HG03565 (cell line): ENCODE measurements at regions not wholly inside any gene's neighbourhood (a gene's known extent, or its start where the extent isn't known, plus 50 kb on each side); places are given as distances from the start of the nearest gene placed in this dataset.

Experiments
- ATAC-seq: cut with Tn5 transposase; IDR thresholded peaks from one replicate; pipeline ENCODE4 v1.9.1; 2021; ENCODE audit warnings: mild to moderate bottlenecking, moderate library complexity; ENCODE audit not compliant: unreplicated experiment

DNA sequence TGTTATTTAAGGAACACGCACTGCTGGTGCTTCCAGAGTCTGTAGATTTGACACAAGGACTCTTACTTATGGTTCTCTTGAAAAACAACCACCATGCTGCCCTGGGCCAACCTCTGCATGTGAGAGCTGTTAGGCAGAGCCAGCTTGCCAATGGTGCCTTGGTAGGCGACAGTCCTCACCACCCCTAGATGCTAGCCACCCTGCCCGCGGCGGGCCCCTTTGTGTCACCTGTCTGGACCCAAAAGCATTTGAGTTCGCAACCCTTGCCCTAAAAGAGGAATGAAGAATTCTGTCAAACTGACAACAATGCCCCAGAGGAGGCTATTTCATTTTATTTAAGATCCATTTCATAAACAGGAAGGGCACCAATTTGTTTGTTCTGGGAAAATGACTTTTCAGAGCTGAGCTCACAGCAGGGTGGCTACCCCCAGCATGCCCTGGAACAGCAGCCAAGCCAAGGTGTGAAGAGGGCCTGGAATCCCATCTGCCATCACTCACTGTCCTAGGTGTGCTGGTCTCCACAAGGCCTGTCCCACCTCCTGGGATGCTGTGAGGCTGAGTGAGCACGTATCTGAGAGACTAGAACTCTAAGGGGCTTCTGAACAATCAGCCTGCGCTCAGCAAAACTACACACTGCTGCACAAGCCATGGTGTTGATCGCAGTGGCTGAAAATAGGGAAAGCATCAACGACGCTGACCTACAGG, 63.8 kb upstream of the FZD10 start:
- ATAC-seq: no peak

DNA sequence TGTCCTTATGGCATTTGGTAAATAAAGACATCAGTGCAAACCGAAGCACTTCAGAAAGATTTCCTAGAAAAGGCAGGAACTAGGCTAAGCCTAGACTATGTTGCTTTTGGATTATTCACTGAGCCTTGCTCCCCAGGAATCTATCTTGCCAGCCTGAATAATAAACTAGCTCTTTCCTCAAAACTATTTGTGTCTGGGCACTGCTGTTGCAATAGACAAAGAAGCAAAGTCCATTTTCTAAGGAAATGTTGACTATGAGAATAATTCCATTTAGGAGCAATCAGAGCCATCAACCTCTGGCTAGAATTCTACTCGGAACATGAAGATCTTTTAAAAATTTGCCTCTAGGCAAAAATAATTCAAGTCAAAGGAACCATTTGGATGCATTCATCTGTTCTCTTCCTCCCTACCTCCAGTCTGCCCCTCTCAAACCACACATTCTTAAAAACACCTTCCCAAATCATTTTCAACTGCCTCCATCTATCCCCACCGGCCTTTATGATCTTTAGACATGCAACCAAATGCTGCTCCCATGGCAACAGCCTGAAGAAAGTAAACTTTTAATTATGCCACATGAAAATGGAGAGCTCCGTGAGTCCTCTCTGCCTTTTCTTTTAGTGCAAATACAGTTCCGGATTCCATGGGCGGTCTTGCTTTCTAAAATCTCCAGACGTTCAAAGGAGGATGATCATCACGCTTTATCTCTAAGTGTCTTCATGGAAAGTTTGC, 61.5 kb upstream of the FZD10 start:
- ATAC-seq: no peak

DNA sequence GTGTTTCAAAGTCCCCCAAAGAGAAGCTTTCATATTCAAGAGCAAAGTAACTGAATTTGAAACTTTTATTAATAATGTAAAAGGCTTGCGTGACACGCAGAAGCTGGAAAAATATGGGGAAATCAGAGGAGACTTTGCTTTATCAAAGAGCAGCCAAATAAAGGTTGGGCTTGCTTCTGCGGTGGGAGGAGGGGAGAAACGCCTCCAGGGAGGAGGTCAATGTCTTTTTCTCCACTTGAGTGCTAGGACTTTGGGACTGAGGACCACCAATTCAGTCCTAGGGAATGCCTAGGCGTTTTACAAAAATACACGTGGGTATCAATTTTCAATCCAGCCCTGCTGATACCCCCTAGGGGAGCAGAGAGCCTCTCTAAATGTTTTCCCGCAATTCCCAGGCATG, 60.9 kb upstream of the FZD10 start:
- no peak for ATAC-seq

DNA sequence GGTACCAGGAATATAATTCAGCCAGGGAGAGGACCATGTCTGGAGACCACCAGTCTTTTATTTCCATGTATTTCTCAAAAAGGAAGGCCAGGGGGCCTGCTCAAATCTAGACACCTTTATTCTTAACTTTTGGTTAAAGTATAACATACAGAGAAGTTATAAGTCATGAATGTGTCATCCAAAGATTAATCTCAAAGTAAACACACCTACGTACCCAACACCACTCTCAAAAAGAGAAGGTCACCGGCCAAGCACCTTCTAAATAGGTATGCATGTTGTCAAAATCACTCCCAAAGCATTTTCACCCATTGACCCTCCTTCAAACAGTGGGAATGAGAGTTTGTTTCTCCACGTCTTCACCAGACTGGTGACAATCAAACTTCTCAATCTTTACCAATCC, 60.0 kb upstream of the FZD10 start:
- ATAC-seq: no peak

DNA sequence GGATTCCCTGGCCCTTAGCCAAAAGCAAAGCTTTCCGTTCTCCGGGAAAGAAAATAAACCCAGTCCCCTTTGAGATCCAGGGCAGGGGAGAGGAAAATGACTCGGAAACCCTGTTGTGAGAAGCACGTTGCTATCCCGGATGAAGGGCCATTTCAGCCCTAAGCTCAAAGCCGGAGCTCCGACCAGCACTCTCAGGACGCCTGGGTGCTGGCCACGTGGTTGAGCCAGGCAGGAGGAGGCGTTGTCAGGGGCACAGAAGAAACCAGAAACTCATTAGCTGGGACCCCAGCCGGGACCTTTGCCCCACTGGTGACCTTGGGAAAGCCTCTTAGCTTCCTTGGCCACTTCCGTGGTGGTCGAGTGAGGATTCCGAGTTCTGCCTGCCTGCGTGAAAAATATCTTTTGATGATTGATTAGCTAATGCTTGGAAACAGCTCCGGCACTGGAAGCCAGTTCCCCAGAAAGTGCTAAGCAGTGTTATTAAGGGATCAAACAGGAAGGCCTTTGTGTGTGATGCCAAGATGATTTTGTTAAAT, 57.6 kb upstream of the FZD10 start:
- ATAC-seq: no peak

DNA sequence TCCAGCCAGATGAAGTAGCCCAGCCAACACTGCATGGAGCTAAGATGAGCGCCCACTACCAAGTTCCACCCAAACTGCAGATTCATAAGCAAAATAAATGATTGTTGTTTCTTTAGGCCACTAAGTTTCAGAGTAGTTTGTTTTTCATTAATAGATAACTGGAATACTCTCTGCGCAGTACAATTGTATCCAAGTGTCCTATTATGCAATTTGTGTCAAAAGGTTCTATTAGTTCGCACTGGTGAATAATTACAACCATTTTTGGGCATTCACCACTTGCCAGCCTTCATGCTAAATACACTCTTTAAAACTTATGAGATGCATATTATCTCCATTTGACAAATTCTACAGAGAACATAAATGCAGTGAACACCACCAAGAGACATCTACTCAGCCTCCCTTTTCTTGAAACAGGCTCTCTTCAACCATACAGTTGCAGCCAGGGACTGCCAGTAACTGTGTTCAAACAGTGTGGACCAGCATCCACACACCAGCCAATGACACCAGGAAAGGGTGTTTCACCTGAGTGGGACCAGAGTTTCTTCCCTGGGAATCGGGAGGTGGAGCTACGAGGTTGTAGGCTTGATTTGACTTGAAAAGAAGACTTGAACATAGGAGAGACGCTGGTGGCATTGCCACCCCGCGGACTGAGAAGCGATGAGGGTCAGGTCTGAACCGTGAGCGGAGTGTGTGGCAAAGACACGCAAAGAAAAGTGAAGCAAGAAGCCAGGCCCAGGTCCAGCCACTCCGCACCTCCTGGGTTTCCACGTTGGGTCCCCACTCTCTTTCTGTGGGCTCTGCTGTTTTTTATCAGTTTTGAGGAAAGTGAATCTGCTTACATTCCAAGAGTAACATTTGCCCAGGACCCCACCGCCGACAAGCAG, 53.0 kb upstream of the FZD10 start:
- no peak for ATAC-seq

DNA sequence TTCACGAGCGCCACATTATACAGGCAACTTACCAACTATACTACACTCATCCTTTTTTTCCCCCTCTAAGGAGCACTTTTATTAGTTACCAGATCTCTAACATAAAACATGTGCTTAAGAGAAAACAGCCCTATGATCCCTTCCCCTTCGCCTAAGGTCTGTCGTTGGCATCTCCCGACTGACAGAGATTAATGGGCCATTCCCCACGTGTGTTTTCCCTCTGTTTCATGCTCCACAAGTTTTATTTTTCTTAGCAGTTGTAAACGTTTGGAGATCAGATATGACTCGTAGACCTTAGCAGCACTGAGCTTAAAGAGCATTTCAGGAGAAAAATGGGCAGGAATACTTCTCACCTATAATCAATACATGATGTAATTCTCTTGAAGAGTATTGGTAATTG, 51.4 kb upstream of the FZD10 start:
- ATAC-seq: no peak

DNA sequence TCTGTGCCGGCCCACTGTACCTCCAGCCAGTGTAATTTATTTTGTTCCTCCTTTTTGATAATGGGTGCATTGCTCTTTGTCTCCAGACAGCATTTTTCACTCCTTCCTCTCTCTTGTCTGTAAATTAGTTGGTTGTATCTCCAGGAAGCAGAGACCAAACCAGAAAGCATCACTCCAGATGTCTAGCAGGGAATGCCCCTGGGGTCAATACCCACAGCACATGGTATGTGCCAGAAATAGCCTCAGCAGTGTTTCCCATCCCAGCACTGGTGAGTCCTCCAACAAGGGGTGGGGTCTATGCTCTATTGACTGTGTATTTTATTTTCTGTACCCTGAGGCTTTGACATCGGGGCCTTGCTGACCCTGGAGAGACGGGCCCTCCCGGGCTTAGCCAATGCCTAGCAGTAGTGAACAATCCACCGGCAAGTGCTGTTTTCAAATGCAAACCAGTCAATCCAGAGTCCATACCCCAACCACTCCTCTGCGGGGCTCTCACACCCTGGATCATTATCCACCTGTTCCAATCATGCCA, 50.2 kb upstream of the FZD10 start:
- ATAC-seq: no peak
